Heart right ventricle (tissue), 16 donors: ENCODE measurements at regions not wholly inside any gene's neighbourhood (a gene's known extent, or its start where the extent isn't known, plus 50 kb on each side); places are given as distances from the start of the nearest gene placed in this dataset.

Experiments
- ATAC-seq, 8 donors: fragments of 200-7000 bp; cut with Tn5 transposase; one replicate each; pipeline ENCODE4 v1.9.1; 2020; ENCODE audit warnings: mild to moderate bottlenecking in 8 of 8, moderate library complexity in 8 of 8, moderate number of reproducible peaks in 1 of 8
- DNase-seq, 2 donors: peaks; one replicate each; pipeline ENCODE4 v3.0.0-alpha.2; 2020
- H3K27ac ChIP-seq, 10 donors: fragments of 200-600 bp; sonication (generic) in 2 of 10; one replicate each; pipeline versions ENCODE4 v1.5.0 to v1.8.0; 2020 to 2022; ENCODE audit warnings: mild to moderate bottlenecking in 3 of 10
- H3K27me3 ChIP-seq, 7 donors: fragments of 200-600 bp; one replicate each; pipeline ENCODE4 v1.8.0; 2021 to 2022; ENCODE audit warnings: mild to moderate bottlenecking in 2 of 7
- H3K36me3 ChIP-seq, 9 donors: fragments of 200-600 bp; sonication (generic) in 1 of 9; one replicate each; pipeline versions ENCODE4 v1.5.0 to v1.8.0; 2020 to 2022; ENCODE audit warnings: mild to moderate bottlenecking in 2 of 9
- H3K4me1 ChIP-seq, 9 donors: fragments of 200-600 bp; sonication (generic) in 1 of 9; one replicate each; pipeline versions ENCODE4 v1.5.0 to v1.8.0; 2020 to 2022; ENCODE audit warnings: mild to moderate bottlenecking in 4 of 9
- H3K4me3 ChIP-seq, 10 donors: fragments of 200-600 bp; sonication (generic) in 2 of 10; one replicate each; pipeline versions ENCODE4 v1.5.0 to v1.8.0; 2020 to 2022; ENCODE audit warnings: mild to moderate bottlenecking in 7 of 10, moderate library complexity in 2 of 10
- H3K9me3 ChIP-seq, 11 donors: fragments of 200-600 bp in 10 of 11; sonication (generic) in 2 of 11; one replicate each; pipeline versions ENCODE4 v1.5.0 to v1.8.0; 2013 to 2022; ENCODE audit warnings: mild to moderate bottlenecking in 2 of 11, control low read depth in 1 of 11, moderate library complexity in 1 of 11
- CTCF ChIP-seq, 9 donors: fragments of 200-600 bp; sonication (generic) in 2 of 9; IDR thresholded peaks; one replicate each; pipeline versions ENCODE4 v1.5.0 to v1.8.0; 2021 to 2022; ENCODE audit warnings: antibody characterized with exemption in 9 of 9, mild to moderate bottlenecking in 5 of 9, moderate library complexity in 1 of 9
- WGBS, 2 donors: extraction: QIAGEN DNeasy Blood & Tissue Kit; methylation state at CpG; one replicate each; pipeline ENCODE4 v1.1.7; 2013; ENCODE audit warnings: inconsistent platforms in 1 of 2; 5-methylcytosine and 5-hydroxymethylcytosine counted together
- intact Hi-C, 10 donors: fragments of 100-400 bp; cut with DNase I; formaldehyde crosslinking; loops; one replicate each; pipeline versions ENCODE4 v1.11.1 to v1.14.2; 2022
- donor health status: Arrhythmogenic right ventricular cardiomyopathy.
- donor health status: ischemic (EF 13 %, LVEDD 7.1; RV severe dilation, severe dysfunction).
- donor health status: healthy with polysubstance abuse.
- donor health status: DM: no; HTN: yes; CAD: no.
- donor health status: DM: no; HTN: no; CAD: no.
- donor health status: ischemic (EF 25% LVEDD 6.9; RV normal size, moderate dysfunction).
- donor health status: ischemic (EF 25% LVEDD 5.7; RV mildly dilated, moderate dysfunction).
- donor health status: healthy.
- donor health status: DM: yes; HTN: yes; CAD: no.
- donor health status: Ischemic cardiomyopathy.
- donor health status: ischemic (EF 35%, LVEDD 5.7; RV mildly dilated, moderate dysfunction).
- donor health status: nonischemic (EF 11% LVEDD 7.7; RV severe dilation, severe dysfunction).
- donor health status: DM: yes; HTN: yes; CAD: no.
- donor health status: PGD.
- donor health status: ischemic (EF 29% LVEDD 5.4; RV normal size, mild dysfunction).
- donor health status: nonischemic (EF 23%, LVEDD 6.1; RV moderate dilation, normal function).

GRCh38 chr2:150373374-150373773 lies 114.1 kb downstream of the RND3 start:
- ATAC-seq (no peak), DNase-seq (no peak)
- H3K36me3 ChIP-seq = no peaks in the 10 kb centered on the region
- peaks cover 0 to 14% (median 0%) of the 10 kb centered on the region in 11 donors for H3K9me3 ChIP-seq
- H3K27me3 ChIP-seq = no peaks in the 10 kb centered on the region
- TF ChIP-seq CTCF (IDR thresholded peaks at IDR 0.05) = no peak
- no peaks in the 10 kb centered on the region for H3K4me1 ChIP-seq
- 93 to 98% methylated on average over 2 of the region's 2 CpGs for WGBS, 2 donors
- H3K27ac ChIP-seq = no peak overlapping the region
- H3K4me3 ChIP-seq = no peak overlapping the region
- intact Hi-C loops = no loop called here

- intact Hi-C loops = no loop called here
- H3K36me3 ChIP-seq = no peaks in the 10 kb centered on the region
- no peak for TF ChIP-seq CTCF (IDR thresholded peaks at IDR 0.05)
- 86 to 90% methylated on average over 3 of the region's 3 CpGs for WGBS, 2 donors
- no peak overlapping the region for H3K27ac ChIP-seq
- DNase-seq = no peak
- peaks cover 0 to 14% (median 0%) of the 10 kb centered on the region in 11 donors for H3K9me3 ChIP-seq
- no peaks in the 10 kb centered on the region for H3K27me3 ChIP-seq
- ATAC-seq = no peak
- no peak overlapping the region for H3K4me3 ChIP-seq
- H3K4me1 ChIP-seq = no peaks in the 10 kb centered on the region
Observed at GRCh38 chr2:150371044-150371818, 116.2 kb downstream of the RND3 start.

- intact Hi-C loops = no loop called here
- ATAC-seq = no peak
- no peaks in the 10 kb centered on the region for H3K27me3 ChIP-seq
- no peak overlapping the region for H3K27ac ChIP-seq
- H3K4me1 ChIP-seq = no peaks in the 10 kb centered on the region
- H3K4me3 ChIP-seq = no peak overlapping the region
- peaks cover 0 to 14% (median 0%) of the 10 kb centered on the region in 11 donors for H3K9me3 ChIP-seq
- no peak for TF ChIP-seq CTCF (IDR thresholded peaks at IDR 0.05)
- WGBS, 2 donors = 86 to 95% methylated on average over 4 of the region's 4 CpGs
- DNase-seq = no peak
- no peaks in the 10 kb centered on the region for H3K36me3 ChIP-seq
Observed at GRCh38 chr2:150370561-150370960, 116.9 kb downstream of the RND3 start.

DNA sequence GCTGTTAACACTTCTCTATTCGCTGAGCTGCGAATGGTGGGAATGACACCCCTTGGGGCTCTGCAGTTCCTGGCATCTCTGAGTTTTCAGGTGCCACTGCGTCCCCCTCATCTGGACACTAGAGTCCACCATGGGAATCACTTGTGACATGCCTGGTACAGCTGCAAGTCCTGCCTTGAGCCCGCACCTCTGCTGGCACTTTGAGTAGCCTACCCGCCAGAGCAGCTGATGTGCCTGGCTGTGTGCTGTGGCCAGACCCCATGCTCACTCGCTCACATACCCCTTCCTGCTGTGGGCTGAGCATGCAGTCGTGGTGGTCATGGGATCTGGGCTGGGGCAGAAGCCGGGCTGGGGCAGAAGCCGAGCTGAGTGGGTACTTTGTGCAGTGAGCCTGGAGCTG lies 117.6 kb downstream of the RND3 start:
- Histone ChIP-seq H3K27me3 (no peaks in the 10 kb centered on the region), H3K27ac (no peak overlapping the region), H3K4me3 (no peak overlapping the region), H3K36me3 (no peaks in the 10 kb centered on the region), H3K4me1 (no peaks in the 10 kb centered on the region), H3K9me3 (peaks cover 0 to 14% (median 0%) of the 10 kb centered on the region in 11 donors)
- intact Hi-C loops = no loop called here
- TF ChIP-seq CTCF (IDR thresholded peaks at IDR 0.05) = no peak
- DNase-seq (no peak), ATAC-seq (no peak)
- WGBS, 2 donors = 92 to 96% methylated on average over 9 of the region's 9 CpGs
